ENCODE measurements at regions not wholly inside any gene's neighbourhood (a gene's known extent, or its start where the extent isn't known, plus 50 kb on each side); places are given as distances from the start of the nearest gene placed in this dataset.

GRCh38 chr3:22937536-22937935 lies 265.6 kb upstream of the UBE2E2 start:
- H3K4me3 ChIP-seq = no peak overlapping the region
- ATAC-seq = no peak
- TF ChIP-seq, protein P1, sequence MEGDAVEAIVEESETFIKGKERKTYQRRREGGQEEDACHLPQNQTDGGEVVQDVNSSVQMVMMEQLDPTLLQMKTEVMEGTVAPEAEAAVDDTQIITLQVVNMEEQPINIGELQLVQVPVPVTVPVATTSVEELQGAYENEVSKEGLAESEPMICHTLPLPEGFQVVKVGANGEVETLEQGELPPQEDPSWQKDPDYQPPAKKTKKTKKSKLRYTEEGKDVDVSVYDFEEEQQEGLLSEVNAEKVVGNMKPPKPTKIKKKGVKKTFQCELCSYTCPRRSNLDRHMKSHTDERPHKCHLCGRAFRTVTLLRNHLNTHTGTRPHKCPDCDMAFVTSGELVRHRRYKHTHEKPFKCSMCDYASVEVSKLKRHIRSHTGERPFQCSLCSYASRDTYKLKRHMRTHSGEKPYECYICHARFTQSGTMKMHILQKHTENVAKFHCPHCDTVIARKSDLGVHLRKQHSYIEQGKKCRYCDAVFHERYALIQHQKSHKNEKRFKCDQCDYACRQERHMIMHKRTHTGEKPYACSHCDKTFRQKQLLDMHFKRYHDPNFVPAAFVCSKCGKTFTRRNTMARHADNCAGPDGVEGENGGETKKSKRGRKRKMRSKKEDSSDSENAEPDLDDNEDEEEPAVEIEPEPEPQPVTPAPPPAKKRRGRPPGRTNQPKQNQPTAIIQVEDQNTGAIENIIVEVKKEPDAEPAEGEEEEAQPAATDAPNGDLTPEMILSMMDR (IDR thresholded peaks at IDR 0.05) = no peak
- no peak for TF ChIP-seq POLR2A (IDR thresholded peaks at IDR 0.05)
- no peak for DNase-seq
- no peaks in the 10 kb centered on the region for H3K36me3 ChIP-seq (replicated peaks in 1 of 2; ENCODE audit: insufficient read depth in 1 of 2, low read depth in 2 of 2)
- no peaks in the 10 kb centered on the region for H3K9me3 ChIP-seq
- no peaks in the 10 kb centered on the region for H3K4me1 ChIP-seq
- intact Hi-C loops (cut with DNase I) = no loop called here
- H3K27ac ChIP-seq = no peak overlapping the region
- no peaks in the 10 kb centered on the region for H3K27me3 ChIP-seq

DNA sequence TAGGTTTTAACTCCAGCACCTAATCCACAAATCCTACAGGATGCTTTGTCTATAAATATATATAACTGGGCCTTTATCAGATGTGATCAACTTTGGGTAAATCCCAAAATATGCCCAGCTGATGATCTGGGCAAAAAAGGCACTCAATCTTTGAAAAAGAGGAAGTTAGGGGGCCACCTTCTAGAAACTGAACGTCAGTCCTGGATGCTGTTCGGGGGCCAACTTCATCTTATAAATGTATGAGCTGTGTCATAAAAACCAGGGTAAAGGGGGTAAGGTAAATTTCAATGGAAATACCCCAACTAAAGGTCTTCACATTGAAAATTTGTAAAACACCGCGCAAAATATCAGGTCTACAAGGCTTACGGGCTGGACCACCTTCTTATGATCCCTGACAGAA lies 264.4 kb upstream of the UBE2E2 start:
- Histone ChIP-seq H3K27me3 (no peaks in the 10 kb centered on the region), H3K4me1 (no peaks in the 10 kb centered on the region), H3K36me3 (replicated peaks in 1 of 2; ENCODE audit: insufficient read depth in 1 of 2, low read depth in 2 of 2) (no peaks in the 10 kb centered on the region), H3K9me3 (no peaks in the 10 kb centered on the region), H3K4me3 (no peak overlapping the region), H3K27ac (no peak overlapping the region)
- TF ChIP-seq, protein P1 (IDR thresholded peaks at IDR 0.05) = no peak
- TF ChIP-seq POLR2A (IDR thresholded peaks at IDR 0.05) = no peak
- WGBS, 2 donors = 92 to 98% methylated on average over 5 of the region's 5 CpGs
- no peak for DNase-seq
- ATAC-seq = no peak
- intact Hi-C loops (cut with DNase I) = no loop called here

DNA sequence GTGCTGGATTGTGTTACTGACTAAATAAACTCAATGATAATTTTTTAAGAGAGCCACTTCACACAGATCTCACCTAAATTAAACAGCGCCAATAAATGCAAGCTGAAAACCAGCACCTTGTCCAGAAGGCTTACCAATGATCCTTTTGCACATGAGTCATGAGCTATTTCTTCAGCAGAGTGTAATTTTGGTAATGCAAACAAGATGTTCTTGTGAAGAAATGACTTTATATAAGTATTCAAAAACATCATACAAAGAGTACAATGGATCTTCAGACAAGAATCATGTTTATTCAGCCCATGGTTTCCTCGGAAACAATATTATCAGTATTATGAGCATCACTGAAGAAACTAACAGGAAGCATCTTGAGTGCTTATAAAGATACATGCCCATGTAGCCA lies 263.8 kb upstream of the UBE2E2 start:
- DNase-seq (no peak), ATAC-seq (no peak)
- Histone ChIP-seq H3K27me3 (no peaks in the 10 kb centered on the region), H3K4me3 (no peak overlapping the region), H3K4me1 (no peaks in the 10 kb centered on the region), H3K9me3 (no peaks in the 10 kb centered on the region), H3K36me3 (replicated peaks in 1 of 2; ENCODE audit: insufficient read depth in 1 of 2, low read depth in 2 of 2) (no peaks in the 10 kb centered on the region), H3K27ac (no peak overlapping the region)
- TF ChIP-seq, protein P1 (IDR thresholded peaks at IDR 0.05) = no peak
- no peak for TF ChIP-seq POLR2A (IDR thresholded peaks at IDR 0.05)
- WGBS, 2 donors = 74 to 83% methylated on average over 2 of the region's 2 CpGs
- intact Hi-C loops (cut with DNase I) = no loop called here

DNA sequence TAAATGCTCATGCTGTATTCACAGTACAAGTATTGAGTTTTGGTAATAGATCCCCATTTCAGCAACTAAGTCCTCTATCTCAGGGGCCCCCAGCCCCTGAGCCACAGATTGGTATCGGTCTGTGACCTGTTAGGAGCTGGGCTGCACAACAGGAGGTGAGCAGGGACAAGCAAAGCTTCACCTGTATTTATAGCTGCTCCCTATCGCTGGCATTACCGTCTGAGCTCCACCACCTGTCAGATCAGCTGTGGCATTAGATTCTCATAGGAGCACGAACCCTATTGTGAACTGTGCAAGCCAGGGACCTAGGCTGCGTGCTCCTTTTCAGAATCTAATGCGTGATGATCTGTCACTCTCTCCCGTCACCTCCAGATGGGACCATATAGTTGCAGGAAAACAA lies 262.8 kb upstream of the UBE2E2 start:
- intact Hi-C loops (cut with DNase I) = no loop called here
- H3K4me3 ChIP-seq = no peak overlapping the region
- H3K36me3 ChIP-seq (replicated peaks in 1 of 2; ENCODE audit: insufficient read depth in 1 of 2, low read depth in 2 of 2) = no peaks in the 10 kb centered on the region
- no peaks in the 10 kb centered on the region for H3K4me1 ChIP-seq
- WGBS, 2 donors = 79 to 81% methylated on average over 7 of the region's 7 CpGs
- no peaks in the 10 kb centered on the region for H3K9me3 ChIP-seq
- no peak overlapping the region for H3K27ac ChIP-seq
- no peak for TF ChIP-seq POLR2A (IDR thresholded peaks at IDR 0.05)
- TF ChIP-seq, protein P1 (IDR thresholded peaks at IDR 0.05) = no peak
- ATAC-seq (no peak), DNase-seq (no peak)
- H3K27me3 ChIP-seq = no peaks in the 10 kb centered on the region

GRCh38 chr3:22942981-22943380 lies 260.1 kb upstream of the UBE2E2 start:
- ATAC-seq = no peak
- TF ChIP-seq, protein P1 (IDR thresholded peaks at IDR 0.05) = no peak
- no peak for TF ChIP-seq POLR2A (IDR thresholded peaks at IDR 0.05)
- Histone ChIP-seq H3K4me3 (no peak overlapping the region), H3K9me3 (no peaks in the 10 kb centered on the region), H3K27me3 (no peaks in the 10 kb centered on the region), H3K36me3 (replicated peaks in 1 of 2; ENCODE audit: insufficient read depth in 1 of 2, low read depth in 2 of 2) (no peaks in the 10 kb centered on the region), H3K4me1 (no peaks in the 10 kb centered on the region), H3K27ac (no peak overlapping the region)
- intact Hi-C loops (cut with DNase I) = no loop called here
- no peak for DNase-seq
